IPS-20b (cell line): ENCODE measurements at regions not wholly inside any gene's neighbourhood (a gene's known extent, or its start where the extent isn't known, plus 50 kb on each side); places are given as distances from the start of the nearest gene placed in this dataset.
"Not testable (repeated sequence)": the region's sequence is repeated elsewhere in the genome, so short reads cannot be mapped to it uniquely, and the experiment has no call there.

ENCODE experiments used
- H3K27ac ChIP-seq: one replicate; pipeline ENCODE4 v1.5.1; 2013; ENCODE audit warnings: low read length
- H3K27me3 ChIP-seq: 2 replicates; pipeline ENCODE4 v1.6.1; 2013; ENCODE audit warnings: mild to moderate bottlenecking, low read length, inconsistent platforms; ENCODE audit not compliant: insufficient read depth
- H3K36me3 ChIP-seq: 2 replicates; pipeline ENCODE4 v1.6.1; 2013; ENCODE audit warnings: low read depth, mild to moderate bottlenecking, inconsistent platforms, low read length, moderate library complexity; ENCODE audit not compliant: insufficient read depth
- H3K4me1 ChIP-seq: 2 replicates; pipeline ENCODE4 v1.6.1; 2013; ENCODE audit warnings: mild to moderate bottlenecking, control low read depth, inconsistent platforms, low read length, moderate library complexity; ENCODE audit not compliant: insufficient read depth
- H3K4me3 ChIP-seq: 2 replicates; pipeline ENCODE4 v1.5.1; 2013; ENCODE audit warnings: mild to moderate bottlenecking, low read length, inconsistent platforms
- H3K9ac ChIP-seq: 2 replicates; pipeline ENCODE4 v1.6.1; 2013; ENCODE audit warnings: low read depth, mild to moderate bottlenecking, inconsistent platforms, low read length, moderate library complexity
- H3K9me3 ChIP-seq: 2 replicates; pipeline ENCODE4 v1.6.1; 2013; ENCODE audit warnings: mild to moderate bottlenecking, low read depth, low read length, inconsistent platforms; ENCODE audit not compliant: insufficient read depth

GRCh38 chr18:70536370-70537062 lies 247.7 kb downstream of the SOCS6 start:
- H3K27ac ChIP-seq, result no peak overlapping the region
- no peaks in the 10 kb centered on the region for H3K4me1 ChIP-seq
- no peaks in the 10 kb centered on the region for H3K27me3 ChIP-seq
- H3K9ac ChIP-seq, result no peak overlapping the region
- H3K4me3 ChIP-seq, result no peak overlapping the region
- H3K36me3 ChIP-seq, result no peaks in the 10 kb centered on the region
- H3K9me3 ChIP-seq, result no peaks in the 10 kb centered on the region

- H3K9ac ChIP-seq, result no peak overlapping the region
- H3K4me1 ChIP-seq, result no peaks in the 10 kb centered on the region
- no peak overlapping the region for H3K27ac ChIP-seq
- H3K36me3 ChIP-seq, result no peaks in the 10 kb centered on the region
- H3K9me3 ChIP-seq, result no peaks in the 10 kb centered on the region
- H3K4me3 ChIP-seq, result no peak overlapping the region
- H3K27me3 ChIP-seq, result no peaks in the 10 kb centered on the region
Measured at GRCh38 chr18:70535041-70535440, 246.2 kb downstream of the SOCS6 start.

- H3K4me1 ChIP-seq, H3K27ac ChIP-seq, H3K4me3 ChIP-seq, H3K9ac ChIP-seq, H3K36me3 ChIP-seq, H3K9me3 ChIP-seq, H3K27me3 ChIP-seq: not testable (repeated sequence)
Measured at GRCh38 chr18:70525322-70525721, 236.5 kb downstream of the SOCS6 start.

- no peak overlapping the region for H3K4me3 ChIP-seq
- H3K36me3 ChIP-seq, result no peaks in the 10 kb centered on the region
- no peaks in the 10 kb centered on the region for H3K27me3 ChIP-seq
- no peaks in the 10 kb centered on the region for H3K4me1 ChIP-seq
- H3K9ac ChIP-seq, result no peak overlapping the region
- H3K9me3 ChIP-seq, result no peaks in the 10 kb centered on the region
- no peak overlapping the region for H3K27ac ChIP-seq
Measured at GRCh38 chr18:70523792-70524182, 234.9 kb downstream of the SOCS6 start.

GRCh38 chr18:70523035-70523791 lies 234.4 kb downstream of the SOCS6 start:
- H3K9ac ChIP-seq, result no peak overlapping the region
- no peaks in the 10 kb centered on the region for H3K4me1 ChIP-seq
- H3K27me3 ChIP-seq, result no peaks in the 10 kb centered on the region
- no peaks in the 10 kb centered on the region for H3K9me3 ChIP-seq
- no peak overlapping the region for H3K4me3 ChIP-seq
- no peaks in the 10 kb centered on the region for H3K36me3 ChIP-seq
- H3K27ac ChIP-seq, result no peak overlapping the region

- Histone ChIP-seq H3K4me1 (no peaks in the 10 kb centered on the region), H3K9me3 (no peaks in the 10 kb centered on the region), H3K9ac (no peak overlapping the region), H3K36me3 (no peaks in the 10 kb centered on the region), H3K27ac (no peak overlapping the region), H3K27me3 (no peaks in the 10 kb centered on the region), H3K4me3 (no peak overlapping the region)
Measured at GRCh38 chr18:70522183-70522680, 233.4 kb downstream of the SOCS6 start.

- Histone ChIP-seq H3K4me1 (no peaks in the 10 kb centered on the region), H3K4me3 (no peak overlapping the region), H3K27me3 (no peaks in the 10 kb centered on the region), H3K27ac (no peak overlapping the region), H3K9ac (no peak overlapping the region), H3K9me3 (no peaks in the 10 kb centered on the region), H3K36me3 (no peaks in the 10 kb centered on the region)
Measured at GRCh38 chr18:70520867-70521266, 232.0 kb downstream of the SOCS6 start.

- no peak overlapping the region for H3K9ac ChIP-seq
- no peaks in the 10 kb centered on the region for H3K4me1 ChIP-seq
- no peaks in the 10 kb centered on the region for H3K27me3 ChIP-seq
- H3K27ac ChIP-seq, result no peak overlapping the region
- no peaks in the 10 kb centered on the region for H3K36me3 ChIP-seq
- H3K4me3 ChIP-seq, result no peak overlapping the region
- no peaks in the 10 kb centered on the region for H3K9me3 ChIP-seq
Measured at GRCh38 chr18:70513502-70514171, 224.8 kb downstream of the SOCS6 start.

- Histone ChIP-seq H3K4me3 (no peak overlapping the region), H3K36me3 (no peaks in the 10 kb centered on the region), H3K27ac (no peak overlapping the region), H3K27me3 (no peaks in the 10 kb centered on the region), H3K9ac (no peak overlapping the region), H3K9me3 (no peaks in the 10 kb centered on the region), H3K4me1 (no peaks in the 10 kb centered on the region)
Measured at GRCh38 chr18:70507970-70508369, 219.1 kb downstream of the SOCS6 start.

- no peaks in the 10 kb centered on the region for H3K9me3 ChIP-seq
- H3K4me3 ChIP-seq, result no peak overlapping the region
- H3K4me1 ChIP-seq, result no peaks in the 10 kb centered on the region
- H3K36me3 ChIP-seq, result no peaks in the 10 kb centered on the region
- H3K9ac ChIP-seq, result no peak overlapping the region
- no peaks in the 10 kb centered on the region for H3K27me3 ChIP-seq
- H3K27ac ChIP-seq, result no peak overlapping the region
Measured at GRCh38 chr18:70506511-70506910, 217.7 kb downstream of the SOCS6 start.

GRCh38 chr18:70503060-70503459 lies 214.2 kb downstream of the SOCS6 start:
- Histone ChIP-seq H3K4me3 (no peak overlapping the region), H3K9me3 (no peaks in the 10 kb centered on the region), H3K9ac (no peak overlapping the region), H3K4me1 (no peaks in the 10 kb centered on the region), H3K27me3 (no peaks in the 10 kb centered on the region), H3K36me3 (no peaks in the 10 kb centered on the region), H3K27ac (no peak overlapping the region)

GRCh38 chr18:70501358-70501757 lies 212.5 kb downstream of the SOCS6 start:
- Histone ChIP-seq H3K4me3 (no peak overlapping the region), H3K9me3 (no peaks in the 10 kb centered on the region), H3K4me1 (no peaks in the 10 kb centered on the region), H3K27me3 (no peaks in the 10 kb centered on the region), H3K36me3 (no peaks in the 10 kb centered on the region), H3K9ac (no peak overlapping the region), H3K27ac (no peak overlapping the region)
